Retinal pigment epithelial cell (primary cell): ENCODE measurements at regions not wholly inside any gene's neighbourhood (a gene's known extent, or its start where the extent isn't known, plus 50 kb on each side); places are given as distances from the start of the nearest gene placed in this dataset.

Experiments used
- DNase-seq: peaks from one replicate; pipeline ENCODE4 v3.0.0-alpha.2; 2010; ENCODE audit warnings: low read depth
- H3K4me3 ChIP-seq: 2 replicates; pipeline ENCODE4 v1.5.1; 2011; ENCODE audit warnings: mild to moderate bottlenecking, low read length, control low read depth, moderate library complexity
- CTCF ChIP-seq: conservative IDR thresholded peaks from 2 replicates; pipeline ENCODE4 v1.5.1; 2011; ENCODE audit warnings: low read depth, low read length, control low read depth, inconsistent platforms

GRCh38 chr5:30041291-30041690, 1152.2 kb upstream of the CDH6 start:
- no peak for DNase-seq
- no peak overlapping the region for H3K4me3 ChIP-seq
- no peak for TF ChIP-seq CTCF

GRCh38 chr5:30040488-30041118, 1152.9 kb upstream of the CDH6 start:
- no peak overlapping the region for H3K4me3 ChIP-seq

GRCh38 chr5:30039379-30039778, 1154.1 kb upstream of the CDH6 start:
- H3K4me3 ChIP-seq = no peak overlapping the region
- no peak for TF ChIP-seq CTCF
- no peak for DNase-seq

More at GRCh38 chr5:30040488-30041118, 1152.9 kb upstream of the CDH6 start:
- DNase-seq = peak; percentile 39
- peak; percentile 93 for TF ChIP-seq CTCF

GRCh38 chr5:30034870-30035269, 1158.6 kb upstream of the CDH6 start:
- no peak overlapping the region for H3K4me3 ChIP-seq
- TF ChIP-seq CTCF = no peak
- no peak for DNase-seq

- no peak for TF ChIP-seq CTCF
- no peak for DNase-seq
- H3K4me3 ChIP-seq = no peak overlapping the region
Observed at GRCh38 chr5:30030101-30030500, 1163.4 kb upstream of the CDH6 start.

- no peak for DNase-seq
- H3K4me3 ChIP-seq = no peak overlapping the region
- TF ChIP-seq CTCF = no peak
Observed at GRCh38 chr5:30001826-30002225, 1191.7 kb upstream of the CDH6 start.

GRCh38 chr5:30000231-30000630, 1193.3 kb upstream of the CDH6 start:
- no peak overlapping the region for H3K4me3 ChIP-seq
- no peak for TF ChIP-seq CTCF
- DNase-seq = no peak
